Testis (tissue), 2 donors: ENCODE measurements at regions not wholly inside any gene's neighbourhood (a gene's known extent, or its start where the extent isn't known, plus 50 kb on each side); places are given as distances from the start of the nearest gene placed in this dataset.

Experiments used
- DNase-seq: peaks from one replicate; pipeline ENCODE4 v3.0.0-alpha.2; 2019
- H3K27ac ChIP-seq, 2 donors: fragments of 200-600 bp; sonication (generic); one replicate each; pipeline ENCODE4 v1.5.1; 2019
- H3K27me3 ChIP-seq: fragments of 200-600 bp; sonication (generic); one replicate; pipeline ENCODE4 v1.5.1; 2019
- H3K36me3 ChIP-seq: fragments of 200-600 bp; sonication (generic); one replicate; pipeline ENCODE4 v1.5.1; 2017; ENCODE audit warnings: low read depth; ENCODE audit errors: missing control alignments
- H3K4me1 ChIP-seq: fragments of 200-600 bp; sonication (generic); one replicate; pipeline ENCODE4 v1.5.1; 2019
- H3K4me3 ChIP-seq, 2 donors: fragments of 200-600 bp; sonication (generic); one replicate each; pipeline ENCODE4 v1.5.1; 2017 to 2019
- H3K9me3 ChIP-seq: fragments of 200-600 bp; sonication (generic); one replicate; pipeline ENCODE4 v1.5.1; 2017
- CTCF ChIP-seq, 3 experiments: fragments of 450-650 bp in 2 of 3; fragments of 200-600 bp in 1 of 3; sonication (generic) in 1 of 3; IDR thresholded peaks; one replicate each; pipeline ENCODE4 v1.5.1; 2016 to 2019; ENCODE audit warnings: antibody characterized with exemption in 3 of 3, mild to moderate bottlenecking in 2 of 3, moderate library complexity in 1 of 3
- POLR2A ChIP-seq: fragments of 450-650 bp; IDR thresholded peaks from one replicate; pipeline ENCODE4 v1.6.1; 2017; ENCODE audit warnings: antibody characterized with exemption, mild to moderate bottlenecking, moderate library complexity
- WGBS, 2 donors: methylation state at CpG; one replicate each; pipeline ENCODE4 v1.1.5; 2018; 5-methylcytosine and 5-hydroxymethylcytosine counted together
- intact Hi-C: fragments of 100-400 bp; cut with DNase I; formaldehyde crosslinking; loops from one replicate; pipeline ENCODE4 v1.15.1; 2023; ENCODE audit warnings: low total_unique reads

DNA sequence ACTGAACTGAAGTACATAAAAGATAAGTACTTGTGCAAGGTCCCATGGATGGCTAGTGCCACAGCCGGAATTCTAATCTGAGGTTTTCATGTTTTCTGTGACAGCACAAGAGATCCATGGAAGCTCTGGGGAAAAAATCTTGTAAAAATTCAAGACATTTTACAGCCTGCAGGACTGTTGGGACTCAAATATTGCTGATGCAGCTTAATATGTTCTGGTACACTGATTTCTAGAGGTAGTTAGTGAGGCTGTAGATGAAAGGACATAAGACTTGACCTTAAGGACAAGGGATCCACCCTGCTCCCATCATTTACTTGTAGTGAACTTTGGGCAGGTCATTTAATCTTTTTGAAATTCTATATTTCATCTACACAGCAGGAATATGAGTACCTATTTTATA is 390.4 kb downstream of the TLE4 start:
- TF ChIP-seq POLR2A (no peak), CTCF (IDR thresholded peaks at IDR 0.05) (no peak)
- intact Hi-C loops, result no loop called here
- WGBS, 2 donors, result 97 to 100% methylated on average over 1 of the region's 1 CpG

DNA sequence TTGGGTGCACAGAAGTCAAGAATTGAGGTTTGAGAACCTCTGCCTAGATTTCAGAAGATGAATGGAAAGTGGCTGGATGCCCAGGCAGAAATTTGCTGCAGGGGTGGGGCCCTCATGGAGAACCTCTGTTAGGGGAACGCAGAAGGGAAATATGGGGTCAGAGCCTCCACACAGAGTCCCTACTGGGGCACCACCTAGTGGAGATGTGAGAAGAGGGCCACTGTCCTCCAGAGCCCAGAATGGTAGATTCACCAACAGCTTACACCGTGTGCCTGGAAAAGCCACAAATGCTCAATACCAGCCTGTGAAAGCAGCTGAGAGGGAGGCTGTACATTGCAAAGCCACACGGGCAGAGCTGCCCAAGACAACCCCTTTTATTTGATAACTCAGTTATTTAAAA is 383.5 kb downstream of the TLE4 start:
- no peaks in the 10 kb centered on the region for H3K4me1 ChIP-seq
- no peak overlapping the region for H3K27ac ChIP-seq
- H3K4me3 ChIP-seq, result no peak overlapping the region
- no peak for DNase-seq
- no peaks in the 10 kb centered on the region for H3K27me3 ChIP-seq
- H3K9me3 ChIP-seq, result no peaks in the 10 kb centered on the region
- intact Hi-C loops, result no loop called here
- no peak for TF ChIP-seq CTCF (IDR thresholded peaks at IDR 0.05)
- no peak for TF ChIP-seq POLR2A
- WGBS, 2 donors, result 82 to 90% methylated on average over 3 of the region's 3 CpGs
- no peaks in the 10 kb centered on the region for H3K36me3 ChIP-seq

More for the DNA sequence above, 390.4 kb downstream of the TLE4 start:
- Histone ChIP-seq H3K4me1 (no peaks in the 10 kb centered on the region), H3K9me3 (no peaks in the 10 kb centered on the region), H3K4me3 (no peak overlapping the region), H3K27ac (no peak overlapping the region), H3K27me3 (no peaks in the 10 kb centered on the region), H3K36me3 (no peaks in the 10 kb centered on the region)
- DNase-seq, result no peak

DNA sequence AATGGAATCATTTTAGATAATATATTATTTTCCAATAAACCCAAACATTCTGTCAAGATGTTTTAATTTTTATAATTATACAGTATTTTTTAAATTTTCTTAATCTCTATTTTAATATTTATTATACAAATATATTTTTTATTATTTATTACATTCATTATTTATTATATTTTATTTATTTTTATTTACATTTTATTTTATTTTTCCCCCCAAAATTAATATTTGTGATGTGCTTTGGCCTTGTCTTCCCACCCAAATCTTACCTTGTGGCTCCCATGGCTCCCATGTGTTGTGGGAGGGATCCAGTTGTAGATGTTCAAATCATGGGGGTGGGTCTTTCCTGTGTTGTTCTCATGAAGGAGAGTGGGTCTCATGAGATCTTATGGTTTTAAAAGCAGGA is 382.1 kb downstream of the TLE4 start:
- no peaks in the 10 kb centered on the region for H3K36me3 ChIP-seq
- H3K27ac ChIP-seq, result no peak overlapping the region
- no peaks in the 10 kb centered on the region for H3K4me1 ChIP-seq
- intact Hi-C loops, result no loop called here
- H3K27me3 ChIP-seq, result no peaks in the 10 kb centered on the region
- no peaks in the 10 kb centered on the region for H3K9me3 ChIP-seq
- no peak for TF ChIP-seq POLR2A
- TF ChIP-seq CTCF (IDR thresholded peaks at IDR 0.05), result no peak
- no peak overlapping the region for H3K4me3 ChIP-seq
- no peak for DNase-seq

- 67 to 78% methylated on average over 2 of the region's 2 CpGs for WGBS, 2 donors
These were observed 380.6 kb downstream of the TLE4 start for GRCh38 chr9:79952401-79952800.

More at GRCh38 chr9:79952401-79952800, 380.6 kb downstream of the TLE4 start:
- Histone ChIP-seq H3K4me1 (no peaks in the 10 kb centered on the region), H3K4me3 (no peak overlapping the region), H3K9me3 (no peaks in the 10 kb centered on the region), H3K36me3 (no peaks in the 10 kb centered on the region), H3K27ac (no peak overlapping the region), H3K27me3 (no peaks in the 10 kb centered on the region)
- intact Hi-C loops, result no loop called here
- TF ChIP-seq POLR2A (no peak), CTCF (IDR thresholded peaks at IDR 0.05) (no peak)
- no peak for DNase-seq
